Pancreas (tissue), 10 donors: ENCODE measurements at regions not wholly inside any gene's neighbourhood (a gene's known extent, or its start where the extent isn't known, plus 50 kb on each side); places are given as distances from the start of the nearest gene placed in this dataset.

ENCODE experiments used
- ATAC-seq, 4 donors: fragments of 200-7000 bp; cut with Tn5 transposase; one replicate each; pipeline versions ENCODE4 v1.8.0 to v1.9.1; 2020; ENCODE audit warnings: mild to moderate bottlenecking in 4 of 4, moderate library complexity in 4 of 4
- DNase-seq, 6 donors: peaks; one replicate each; pipeline ENCODE4 v3.0.0-alpha.2; 2020
- FAIRE-seq: peaks from 2 replicates; lab custom pipeline; 2012; peaks lifted over from hg19 to GRCh38; lab: Jason Lieb, UNC
- H3K27ac ChIP-seq, 4 donors: fragments of 200-600 bp; sonication (generic); 1 replicate in 3 of 4; 2 replicates in 1 of 4; pipeline versions ENCODE4 v1.5.0 to v1.8.0; 2020
- H3K27me3 ChIP-seq, 4 donors: fragments of 200-600 bp; one replicate each; pipeline ENCODE4 v1.8.0; 2021
- H3K36me3 ChIP-seq, 3 donors: fragments of 200-600 bp; sonication (generic) in 1 of 3; one replicate each; pipeline versions ENCODE4 v1.5.0 to v1.8.0; 2020 to 2021
- H3K4me1 ChIP-seq, 3 donors: fragments of 200-600 bp; one replicate each; pipeline ENCODE4 v1.8.0; 2021
- H3K4me3 ChIP-seq, 4 donors: fragments of 200-600 bp; sonication (generic) in 2 of 4; one replicate each; pipeline versions ENCODE4 v1.5.0 to v1.8.0; 2020 to 2021
- H3K9me3 ChIP-seq, 4 donors: fragments of 200-600 bp; one replicate each; pipeline ENCODE4 v1.8.0; 2021
- CTCF ChIP-seq, 4 donors: fragments of 200-600 bp; sonication (generic) in 3 of 4; IDR thresholded peaks; one replicate each; pipeline versions ENCODE4 v1.5.0 to v1.8.0; 2021; ENCODE audit warnings: antibody characterized with exemption in 4 of 4
- WGBS, 2 donors: extraction: QIAGEN DNeasy Blood & Tissue Kit; methylation state at CpG; one replicate each; pipeline ENCODE4 v1.1.7; 2013; 5-methylcytosine and 5-hydroxymethylcytosine counted together
- intact Hi-C, 3 donors: fragments of 100-400 bp; cut with DNase I; formaldehyde crosslinking; loops; one replicate each; pipeline versions ENCODE4 v1.11.1 to v1.14.2; 2022
- donor health status: healthy with polysubstance abuse.
- donor health status: DM: no; HTN: no; CAD: no; lungs with moderate emphysema.
- donor health status: DM: no; HTN: no; CAD: no.
- donor health status: control.
- donor health status: control.
- donor health status: Bipolar disorder and iron deficiency.
- donor health status: DM: yes; HTN: yes; CAD: no.
- donor health status: DM: no; HTN: no; CAD: no.
- donor health status: DM: no; HTN: no; CAD: no.
- donor health status: DM: yes; HTN: yes; CAD: no.

GRCh38 chr5:133842846-133843611 lies 125.4 kb downstream of the C5orf15 start:
- 57 to 63% methylated on average over 11 of the region's 11 CpGs for WGBS, 2 donors
- TF ChIP-seq CTCF (IDR thresholded peaks at IDR 0.05) = no peak
- Histone ChIP-seq H3K4me3 (no peak overlapping the region), H3K9me3 (no peaks in the 10 kb centered on the region), H3K27me3 (no peaks in the 10 kb centered on the region), H3K27ac (peak overlapping the region in 3 of 4 donors; percentile 6 to 74 (median 28)), H3K4me1 (no peaks in the 10 kb centered on the region), H3K36me3 (no peaks in the 10 kb centered on the region)
- intact Hi-C loops = no loop called here
- peak; percentile 56 to 79 (median 68) for ATAC-seq
- DNase-seq = peak in 1 of 6 donors; percentile 41
- FAIRE-seq = no peak

GRCh38 chr5:133841831-133842750 lies 126.3 kb downstream of the C5orf15 start:
- no peak for TF ChIP-seq CTCF (IDR thresholded peaks at IDR 0.05)
- ATAC-seq (no peak), DNase-seq (no peak), FAIRE-seq (no peak)
- H3K4me1 ChIP-seq = no peaks in the 10 kb centered on the region
- intact Hi-C loops = no loop called here
- 66 to 74% methylated on average over 11 of the region's 11 CpGs for WGBS, 2 donors
- no peak overlapping the region for H3K4me3 ChIP-seq
- peak overlapping the region in 3 of 4 donors; percentile 6 to 74 (median 28) for H3K27ac ChIP-seq
- H3K9me3 ChIP-seq = no peaks in the 10 kb centered on the region
- no peaks in the 10 kb centered on the region for H3K36me3 ChIP-seq
- H3K27me3 ChIP-seq = no peaks in the 10 kb centered on the region

- FAIRE-seq = no peak
- no peak for TF ChIP-seq CTCF (IDR thresholded peaks at IDR 0.05)
- Histone ChIP-seq H3K27me3 (no peaks in the 10 kb centered on the region), H3K4me1 (no peaks in the 10 kb centered on the region), H3K27ac (peak overlapping the region in 1 of 4 donors; percentile 23), H3K36me3 (no peaks in the 10 kb centered on the region), H3K9me3 (no peaks in the 10 kb centered on the region), H3K4me3 (no peak overlapping the region)
- intact Hi-C loops = no loop called here
- no peak for ATAC-seq
- 17 to 31% methylated on average over 2 of the region's 2 CpGs for WGBS, 2 donors
- DNase-seq = no peak
Measured at GRCh38 chr5:133840168-133840567, 128.3 kb downstream of the C5orf15 start.

GRCh38 chr5:133839721-133840120 lies 128.7 kb downstream of the C5orf15 start:
- TF ChIP-seq CTCF (IDR thresholded peaks at IDR 0.05) = no peak
- FAIRE-seq = no peak
- H3K9me3 ChIP-seq = no peaks in the 10 kb centered on the region
- intact Hi-C loops = no loop called here
- 28% methylated on average over 3 of the region's 3 CpGs for WGBS, 2 donors
- ATAC-seq = peak in 1 of 4 donors; percentile 34
- peak overlapping the region in 1 of 4 donors; percentile 23 for H3K27ac ChIP-seq
- DNase-seq = no peak
- no peaks in the 10 kb centered on the region for H3K27me3 ChIP-seq
- H3K4me3 ChIP-seq = no peak overlapping the region
- no peaks in the 10 kb centered on the region for H3K4me1 ChIP-seq
- no peaks in the 10 kb centered on the region for H3K36me3 ChIP-seq
